B cell (primary cell): ENCODE measurements at regions not wholly inside any gene's neighbourhood (a gene's known extent, or its start where the extent isn't known, plus 50 kb on each side); places are given as distances from the start of the nearest gene placed in this dataset.

Experiments
- ATAC-seq: fragments of 200-7000 bp; cut with Tn5 transposase; one replicate; pipeline ENCODE4 v1.10.0; 2021; ENCODE audit warnings: low read depth, mild to moderate bottlenecking, moderate number of reproducible peaks, moderate library complexity
- CTCF ChIA-PET: fragments of 350-600 bp; sonication (Branson Sonifier 250); formaldehyde crosslinking; loops from one replicate; lab custom pipeline; 2021; ENCODE audit warnings: antibody characterized with exemption, inconsistent platforms; lab: Charles Lee
- POLR2A ChIA-PET: fragments of 350-600 bp; sonication (Branson Sonifier 250); formaldehyde crosslinking; loops from one replicate; lab custom pipeline; 2021; ENCODE audit warnings: antibody characterized with exemption; lab: Charles Lee
- DNase-seq: peaks from one replicate; pipeline ENCODE4 v3.0.0; 2013
- H2AFZ ChIP-seq: 2 replicates; pipeline ENCODE4 v1.6.1; 2012; ENCODE audit warnings: mild to moderate bottlenecking, low read depth, low read length; ENCODE audit not compliant: insufficient read depth, poor library complexity, severe bottlenecking
- H3K27ac ChIP-seq, 2 donors: 1 replicate in 1 of 2; 2 replicates in 1 of 2; pipeline ENCODE4 v1.5.1; 2012 to 2013; ENCODE audit warnings: low read length in 2 of 2, mild to moderate bottlenecking in 2 of 2, moderate library complexity in 1 of 2
- H3K27me3 ChIP-seq, 4 experiments: fragments of 200-600 bp in 1 of 4; sonication (generic) in 1 of 4; replicated peaks in 1 of 4; 1 replicate in 2 of 4; 2 replicates in 2 of 4; pipeline versions ENCODE4 v1.6.1 to v1.7.0; 2013 to 2016; ENCODE audit warnings: low read length in 3 of 4, mild to moderate bottlenecking in 2 of 4, mixed read lengths in 1 of 4, moderate library complexity in 1 of 4; ENCODE audit not compliant: insufficient read depth in 4 of 4, control insufficient read depth in 3 of 4; ENCODE audit errors: control extremely low read depth in 1 of 4
- H3K36me3 ChIP-seq, 2 experiments: replicated peaks in 1 of 2; 1 replicate in 1 of 2; 2 replicates in 1 of 2; pipeline versions ENCODE4 v1.6.1 to v1.7.1; 2013; ENCODE audit warnings: low read length in 1 of 2; ENCODE audit not compliant: insufficient read depth in 2 of 2, control insufficient read depth in 1 of 2; ENCODE audit errors: control extremely low read depth in 1 of 2, extremely low read depth in 1 of 2
- H3K4me1 ChIP-seq, 2 donors: fragments of 200-600 bp in 1 of 2; sonication (generic) in 1 of 2; 1 replicate in 1 of 2; 2 replicates in 1 of 2; pipeline versions ENCODE4 v1.5.1 to v1.6.1; 2013 to 2017; ENCODE audit warnings: low read length in 2 of 2; ENCODE audit not compliant: control insufficient read depth in 2 of 2, insufficient read depth in 2 of 2
- H3K4me2 ChIP-seq: replicated peaks from 2 replicates; pipeline ENCODE3; 2012; ENCODE audit warnings: mild to moderate bottlenecking, low read depth, low read length; ENCODE audit not compliant: poor library complexity, severe bottlenecking
- H3K4me3 ChIP-seq, 5 experiments: fragments of 200-600 bp in 1 of 5; sonication (generic) in 1 of 5; 1 replicate in 3 of 5; 2 replicates in 2 of 5; pipeline versions ENCODE4 v1.5.1 to v1.7.0; 2011 to 2016; ENCODE audit warnings: low read length in 4 of 5, mild to moderate bottlenecking in 4 of 5, low read depth in 2 of 5, control low read depth in 1 of 5, moderate library complexity in 1 of 5; ENCODE audit not compliant: insufficient read depth in 1 of 5; ENCODE audit errors: control extremely low read depth in 1 of 5, extremely low read depth in 1 of 5
- H3K79me2 ChIP-seq: fragments of 200-600 bp; sonication (generic); one replicate; pipeline ENCODE4 v1.6.0; 2016; ENCODE audit warnings: low read length; ENCODE audit not compliant: control insufficient read depth, insufficient read depth
- H3K9ac ChIP-seq: fragments of 200-600 bp; sonication (generic); 2 replicates; pipeline ENCODE4 v1.6.1; 2017; ENCODE audit warnings: mild to moderate bottlenecking, low read length, moderate library complexity
- H3K9me3 ChIP-seq, 3 donors: one replicate each; pipeline versions ENCODE4 v1.6.1 to v1.7.1; 2013; ENCODE audit warnings: low read length in 2 of 3; ENCODE audit not compliant: control insufficient read depth in 2 of 3, insufficient read depth in 1 of 3; ENCODE audit errors: control extremely low read depth in 1 of 3
- H4K20me1 ChIP-seq: 2 replicates; pipeline ENCODE4 v1.6.0; 2012; ENCODE audit warnings: mild to moderate bottlenecking, low read length; ENCODE audit not compliant: insufficient read depth, control insufficient read depth, poor library complexity, severe bottlenecking
- H3K27ac Mint-ChIP-seq: one replicate; pipeline ENCODE4 v1.8.0; 2021; ENCODE audit warnings: mixed read lengths
- H3K27me3 Mint-ChIP-seq: one replicate; pipeline ENCODE4 v1.8.0; 2021; ENCODE audit warnings: mixed read lengths
- H3K4me1 Mint-ChIP-seq: one replicate; pipeline ENCODE4 v1.8.0; 2021; ENCODE audit warnings: mixed read lengths
- H3K4me3 Mint-ChIP-seq: one replicate; pipeline ENCODE4 v1.8.0; 2021; ENCODE audit warnings: mixed read lengths
- H3K9me3 Mint-ChIP-seq: one replicate; pipeline ENCODE4 v1.8.0; 2022; ENCODE audit warnings: mixed read lengths; ENCODE audit not compliant: insufficient read depth
- CTCF ChIP-seq: fragments of 200-600 bp; IDR thresholded peaks from one replicate; pipeline ENCODE4 v1.8.0; 2022; ENCODE audit warnings: antibody characterized with exemption, mild to moderate bottlenecking
- EZH2 ChIP-seq: IDR thresholded peaks from 2 replicates; pipeline ENCODE4 v1.6.1; 2012; ENCODE audit warnings: borderline replicate concordance, low read depth, mild to moderate bottlenecking, moderate library complexity, low read length; ENCODE audit not compliant: insufficient read depth, poor library complexity, severe bottlenecking
- WGBS: methylation state at CpG from one replicate; pipeline ENCODE4 v1.1.5; 2013; ENCODE audit warnings: missing lambda C conversion rate; ENCODE audit not compliant: insufficient coverage; 5-methylcytosine and 5-hydroxymethylcytosine counted together
- intact Hi-C: fragments of 100-400 bp; cut with micrococcal nuclease; formaldehyde crosslinking; loops from one replicate; pipeline ENCODE4 v1.10.0; 2022

- Mint-ChIP-seq H3K4me3 (no peak overlapping the region), H3K27me3 (no peaks in the 10 kb centered on the region), H3K9me3 (no peaks in the 10 kb centered on the region), H3K4me1 (no peaks in the 10 kb centered on the region), H3K27ac (no peak overlapping the region)
- no peaks in the 10 kb centered on the region for H3K36me3 ChIP-seq
- no peaks in the 10 kb centered on the region for H4K20me1 ChIP-seq
- TF ChIP-seq CTCF (no peak), EZH2 (no peak)
- no peak for DNase-seq
- H3K27ac ChIP-seq: no peak overlapping the region
- CTCF ChIA-PET: no interaction called here
- H3K9me3 ChIP-seq: no peaks in the 10 kb centered on the region
- ATAC-seq: no peak
- H3K4me1 ChIP-seq: no peaks in the 10 kb centered on the region
- no peak overlapping the region for H3K9ac ChIP-seq
- H3K79me2 ChIP-seq: no peaks in the 10 kb centered on the region
- H3K4me2 ChIP-seq: no peak overlapping the region
- POLR2A ChIA-PET: no interaction called here
- no peak overlapping the region for H2AFZ ChIP-seq
- WGBS: 43% methylated on average over 1 of the region's 2 CpGs
- intact Hi-C loops: no loop called here
- no peak overlapping the region for H3K4me3 ChIP-seq
- no peaks in the 10 kb centered on the region for H3K27me3 ChIP-seq
Measured at GRCh38 chr9:25571491-25571890, 106.8 kb downstream of the TUSC1 start.

- CTCF ChIA-PET: no interaction called here
- no peak for ATAC-seq
- H3K79me2 ChIP-seq: no peaks in the 10 kb centered on the region
Measured at GRCh38 chr9:25570802-25571201, 107.4 kb downstream of the TUSC1 start.

More at GRCh38 chr9:25570802-25571201, 107.4 kb downstream of the TUSC1 start:
- intact Hi-C loops: no loop called here
- no peaks in the 10 kb centered on the region for H3K27me3 Mint-ChIP-seq
- POLR2A ChIA-PET: no interaction called here
- no peaks in the 10 kb centered on the region for H3K9me3 Mint-ChIP-seq
- no peak overlapping the region for H3K27ac ChIP-seq
- TF ChIP-seq EZH2 (no peak), CTCF (no peak)
- no peaks in the 10 kb centered on the region for H3K4me1 Mint-ChIP-seq
- H3K4me3 Mint-ChIP-seq: no peak overlapping the region
- H3K4me2 ChIP-seq: no peak overlapping the region
- no peaks in the 10 kb centered on the region for H3K4me1 ChIP-seq
- H3K9me3 ChIP-seq: no peaks in the 10 kb centered on the region
- DNase-seq: no peak
- no peak overlapping the region for H3K27ac Mint-ChIP-seq
- H3K9ac ChIP-seq: no peak overlapping the region
- no peak overlapping the region for H2AFZ ChIP-seq
- H3K36me3 ChIP-seq: no peaks in the 10 kb centered on the region
- H3K27me3 ChIP-seq: no peaks in the 10 kb centered on the region
- H3K4me3 ChIP-seq: no peak overlapping the region
- WGBS: 60% methylated on average over 3 of the region's 6 CpGs
- no peaks in the 10 kb centered on the region for H4K20me1 ChIP-seq
